H1 (cell line): ENCODE measurements at regions not wholly inside any gene's neighbourhood (a gene's known extent, or its start where the extent isn't known, plus 50 kb on each side); places are given as distances from the start of the nearest gene placed in this dataset.

Experiments used
- CTCF ChIA-PET: fragments of 300-600 bp; sonication (Branson Sonifier 250); formaldehyde crosslinking; loops from one replicate; lab custom pipeline; 2021; ENCODE audit not compliant: partially characterized antibody; lab: Charles Lee
- POLR2A ChIA-PET: fragments of 300-600 bp; sonication (Branson Sonifier 250); formaldehyde crosslinking; loops from one replicate; lab custom pipeline; 2021; ENCODE audit warnings: inconsistent platforms; ENCODE audit not compliant: partially characterized antibody; lab: Charles Lee
- DNase-seq, 2 experiments: peaks; one replicate each; pipeline versions ENCODE4 v3.0.0 to v3.0.0-alpha.2; 2010 to 2022; ENCODE audit warnings: low spot score in 2 of 2, low read depth in 1 of 2, mixed read lengths in 1 of 2
- FAIRE-seq: peaks from 2 replicates; lab custom pipeline; 2011; peaks lifted over from hg19 to GRCh38; lab: Jason Lieb, UNC
- H2AFZ ChIP-seq: 2 replicates; pipeline ENCODE4 v1.8.1; 2012; ENCODE audit warnings: low read length, inconsistent platforms
- H2AK5ac ChIP-seq: 2 replicates; pipeline ENCODE4 v1.6.1; 2013; ENCODE audit warnings: low read depth, low read length
- H2BK120ac ChIP-seq: replicated peaks from 2 replicates; pipeline ENCODE3; 2013; ENCODE audit warnings: low read depth, low read length, inconsistent platforms
- H2BK12ac ChIP-seq: 2 replicates; pipeline ENCODE4 v1.6.1; 2013; ENCODE audit warnings: low read depth, low read length
- H2BK15ac ChIP-seq: 2 replicates; pipeline ENCODE4 v1.6.1; 2013; ENCODE audit warnings: low read length
- H2BK20ac ChIP-seq: 2 replicates; pipeline ENCODE4 v1.6.1; 2013; ENCODE audit warnings: low read length
- H2BK5ac ChIP-seq: 2 replicates; pipeline ENCODE4 v1.6.1; 2013; ENCODE audit warnings: low read depth, low read length
- H3K14ac ChIP-seq: 2 replicates; pipeline ENCODE4 v1.6.1; 2013; ENCODE audit warnings: inconsistent platforms; ENCODE audit not compliant: insufficient read length
- H3K18ac ChIP-seq: 2 replicates; pipeline ENCODE4 v1.6.1; 2013; ENCODE audit warnings: low read length; ENCODE audit errors: extremely low read depth
- H3K23ac ChIP-seq: 2 replicates; pipeline ENCODE4 v1.6.1; 2013; ENCODE audit warnings: inconsistent platforms; ENCODE audit not compliant: insufficient read length
- H3K23me2 ChIP-seq: 2 replicates; pipeline ENCODE4 v1.6.1; 2013; ENCODE audit warnings: low read depth, low read length
- H3K27ac ChIP-seq: 2 replicates; pipeline ENCODE4 v1.6.1; 2011; ENCODE audit warnings: low read depth, low read length, inconsistent platforms
- H3K27me3 ChIP-seq, 4 experiments: replicated peaks in 1 of 4; 1 replicate in 1 of 4; 2 replicates in 3 of 4; pipeline versions ENCODE4 v1.6.1 to v1.8.1; 2011 to 2013; ENCODE audit warnings: low read length in 3 of 4, mild to moderate bottlenecking in 3 of 4, inconsistent platforms in 2 of 4, mixed read lengths in 2 of 4, moderate library complexity in 1 of 4; ENCODE audit not compliant: control insufficient read depth in 3 of 4, insufficient read depth in 3 of 4; ENCODE audit errors: extremely low read depth in 1 of 4
- H3K36me3 ChIP-seq, 4 experiments: 2 replicates each; pipeline versions ENCODE4 v1.6.1 to v1.8.1; 2011 to 2013; ENCODE audit warnings: mild to moderate bottlenecking in 4 of 4, low read length in 3 of 4, moderate library complexity in 2 of 4, control low read depth in 1 of 4, inconsistent platforms in 1 of 4; ENCODE audit not compliant: insufficient read depth in 4 of 4, control insufficient read depth in 2 of 4
- H3K4ac ChIP-seq: replicated peaks from 2 replicates; pipeline ENCODE3; 2013; ENCODE audit warnings: low read length, low read depth, mixed read lengths, inconsistent platforms; ENCODE audit not compliant: insufficient read length
- H3K4me1 ChIP-seq, 4 experiments: replicated peaks in 1 of 4; 1 replicate in 1 of 4; 2 replicates in 3 of 4; pipeline versions ENCODE4 v1.6.1 to v1.8.1; 2011 to 2013; ENCODE audit warnings: low read length in 3 of 4, inconsistent platforms in 2 of 4, mixed read lengths in 1 of 4; ENCODE audit not compliant: insufficient read depth in 4 of 4, control insufficient read depth in 3 of 4
- H3K4me2 ChIP-seq, 2 experiments: 2 replicates each; pipeline versions ENCODE4 v1.6.1 to v1.8.1; 2011 to 2013; ENCODE audit warnings: low read depth in 2 of 2, low read length in 2 of 2, control low read depth in 1 of 2, inconsistent platforms in 1 of 2, mild to moderate bottlenecking in 1 of 2; ENCODE audit not compliant: insufficient read depth in 1 of 2
- H3K4me3 ChIP-seq, 4 experiments: fragments of 200-600, 300-600 bp in 1 of 4; sonication (generic), shearing (Covaris generic), sonication (Bioruptor Twin) in 1 of 4; 2 replicates each; pipeline versions ENCODE4 v1.5.1 to v1.8.1; 2011 to 2016; ENCODE audit warnings: low read length in 4 of 4, low read depth in 3 of 4, control low read depth in 2 of 4, inconsistent platforms in 2 of 4, mild to moderate bottlenecking in 2 of 4, mixed read lengths in 1 of 4, moderate library complexity in 1 of 4; ENCODE audit not compliant: insufficient read depth in 2 of 4; ENCODE audit errors: extremely low read depth in 1 of 4
- H3K56ac ChIP-seq: replicated peaks from 2 replicates; pipeline ENCODE3; 2013; ENCODE audit warnings: low read depth, mild to moderate bottlenecking, mixed read lengths, low read length, inconsistent platforms; ENCODE audit not compliant: insufficient read length
- H3K79me1 ChIP-seq: 2 replicates; pipeline ENCODE4 v1.6.1; 2013; ENCODE audit warnings: low read depth, low read length, control low read depth
- H3K79me2 ChIP-seq, 2 experiments: 2 replicates each; pipeline versions ENCODE4 v1.6.1 to v1.8.1; 2012 to 2013; ENCODE audit warnings: low read length in 2 of 2, mild to moderate bottlenecking in 2 of 2, inconsistent platforms in 1 of 2; ENCODE audit not compliant: insufficient read depth in 2 of 2, control insufficient read depth in 1 of 2
- H3K9ac ChIP-seq, 4 experiments: replicated peaks in 1 of 4; 1 replicate in 1 of 4; 2 replicates in 3 of 4; pipeline versions ENCODE4 v1.6.1 to v1.8.1; 2011 to 2013; ENCODE audit warnings: low read depth in 3 of 4, low read length in 3 of 4, control low read depth in 2 of 4, mild to moderate bottlenecking in 2 of 4, moderate library complexity in 2 of 4, inconsistent platforms in 1 of 4; ENCODE audit errors: extremely low read depth in 1 of 4
- H3K9me3 ChIP-seq, 2 experiments: 2 replicates each; pipeline versions ENCODE4 v1.6.1 to v1.8.1; 2012 to 2013; ENCODE audit warnings: mild to moderate bottlenecking in 2 of 2, moderate library complexity in 2 of 2, control low read depth in 1 of 2, inconsistent platforms in 1 of 2, low read depth in 1 of 2, low read length in 1 of 2, mixed read lengths in 1 of 2; ENCODE audit not compliant: insufficient read depth in 2 of 2
- H4K20me1 ChIP-seq, 2 experiments: replicated peaks in 1 of 2; 2 replicates each; pipeline versions ENCODE3 to v1.8.1; 2011 to 2013; ENCODE audit warnings: inconsistent platforms in 2 of 2, low read length in 2 of 2, mild to moderate bottlenecking in 1 of 2; ENCODE audit not compliant: insufficient read depth in 2 of 2, control insufficient read depth in 1 of 2
- H4K5ac ChIP-seq: 2 replicates; pipeline ENCODE4 v1.6.1; 2013; ENCODE audit warnings: low read length, low read depth, mixed read lengths, inconsistent platforms; ENCODE audit not compliant: insufficient read length
- H4K8ac ChIP-seq: 2 replicates; pipeline ENCODE4 v1.8.0; 2013; ENCODE audit warnings: mild to moderate bottlenecking, moderate library complexity, low read length, inconsistent platforms; ENCODE audit not compliant: insufficient read depth; ENCODE audit errors: extremely low read depth
- H4K91ac ChIP-seq: replicated peaks from 2 replicates; pipeline ENCODE3; 2013; ENCODE audit warnings: low read length, mixed read lengths, inconsistent platforms; ENCODE audit not compliant: insufficient read length
- BCL11A ChIP-seq, 2 experiments: IDR thresholded peaks; one replicate each; pipeline ENCODE4 v1.6.1; 2011; ENCODE audit warnings: low read depth in 2 of 2, low read length in 2 of 2, mild to moderate bottlenecking in 2 of 2
- EZH2 ChIP-seq: fragments of 200-600 bp; sonication (generic); IDR thresholded peaks from 2 replicates; pipeline ENCODE4 v1.7.1; 2012; ENCODE audit warnings: low read depth, mild to moderate bottlenecking, moderate library complexity, low read length, inconsistent platforms; ENCODE audit not compliant: severe bottlenecking
- WGBS, 2 experiments: shearing (Covaris generic) in 1 of 2; methylation state at CpG; one replicate each; pipeline versions ENCODE4 v1.1.6 to v1.1.7; 2013 to 2015; ENCODE audit warnings: low lambda C conversion rate in 2 of 2, mixed read lengths in 2 of 2, inconsistent platforms in 1 of 2, low coverage in 1 of 2, missing lambda C conversion rate in 1 of 2; ENCODE audit not compliant: insufficient replicate concordance in 2 of 2, insufficient coverage in 1 of 2, insufficient read length in 1 of 2; ENCODE audit errors: extremely low coverage in 1 of 2, missing lambda C conversion rate in 1 of 2; 5-methylcytosine and 5-hydroxymethylcytosine counted together
- TF ChIP-seq, protein P1 (sequence below): IDR thresholded peaks from 2 replicates; pipeline ENCODE4 v1.6.1; 2012; ENCODE audit warnings: low read length, inconsistent platforms

DNA sequence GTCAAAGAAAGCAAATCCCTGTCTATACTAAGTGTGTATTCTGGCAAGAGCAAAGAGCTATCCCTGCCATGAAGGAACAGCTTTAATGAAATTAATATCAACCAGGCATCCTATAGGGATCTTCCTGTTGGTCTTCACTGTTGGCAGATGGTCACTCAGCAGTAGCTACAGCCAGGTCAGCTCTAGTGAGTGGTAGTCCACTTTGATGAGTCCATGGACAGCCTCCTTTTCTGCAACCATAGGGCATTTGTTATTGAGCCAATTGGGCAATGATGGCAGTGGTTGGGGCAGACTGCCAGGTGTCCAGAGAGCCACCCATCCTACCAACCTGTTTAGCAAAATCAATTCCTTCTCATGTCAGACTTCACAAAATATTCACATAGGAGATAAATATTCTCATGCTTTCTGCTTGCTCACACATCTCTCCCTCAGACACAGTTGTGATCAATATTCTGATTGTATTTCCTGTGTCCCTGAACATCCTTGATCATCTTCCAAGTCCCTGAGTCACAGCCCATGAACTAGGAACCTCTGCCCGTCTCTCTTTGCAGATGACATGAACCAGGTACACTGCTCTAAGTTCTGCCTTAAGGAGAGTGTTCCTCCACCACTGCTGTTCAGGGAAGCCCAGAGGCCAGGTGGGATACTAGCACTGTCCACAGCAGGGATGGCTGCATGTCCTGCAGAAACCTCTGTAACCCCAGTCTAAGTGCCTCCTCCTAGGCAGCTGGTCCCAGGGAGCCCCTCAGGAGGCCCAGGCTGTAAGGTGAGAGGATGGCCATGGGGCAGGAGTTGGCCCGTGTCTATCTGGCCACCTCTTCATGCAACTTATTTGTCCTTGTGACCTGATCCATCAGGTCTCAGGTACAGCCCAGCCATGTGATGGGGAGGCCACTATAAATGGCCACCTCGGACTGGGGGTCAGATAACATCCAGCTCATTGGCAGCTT, 74.2 kb upstream of the IGLL5 start:
- no peak for DNase-seq
- no peaks in the 10 kb centered on the region for H3K79me2 ChIP-seq
- no peak overlapping the region for H2BK15ac ChIP-seq
- H4K91ac ChIP-seq: no peak overlapping the region
- no peak overlapping the region for H3K23ac ChIP-seq
- no peaks in the 10 kb centered on the region for H4K20me1 ChIP-seq
- H3K27ac ChIP-seq: no peak overlapping the region
- ChIA-PET CTCF (interaction anchor here (0.8 kb wide), 1 partner anchor 18 kb away, joined by 3 read pairs; no protein-coding TSS in a partner anchor), POLR2A (no interaction called here)
- H3K4ac ChIP-seq: no peak overlapping the region
- no peak overlapping the region for H2BK5ac ChIP-seq
- no peak for FAIRE-seq
- H4K5ac ChIP-seq: no peak overlapping the region
- no peak overlapping the region for H3K56ac ChIP-seq
- H3K9me3 ChIP-seq: peaks cover 46 to 81% of the 10 kb centered on the region in 2 experiments; a peak in 3 of 4 replicates
- no peaks in the 10 kb centered on the region for H3K79me1 ChIP-seq
- WGBS, 2 experiments: 77% methylated on average over 3 of the region's 3 CpGs; no CpG with 5 or more reads in 1 of the 2 experiments
- no peak overlapping the region for H2AK5ac ChIP-seq
- no peaks in the 10 kb centered on the region for H3K23me2 ChIP-seq
- H3K4me3 ChIP-seq: no peak overlapping the region
- no peaks in the 10 kb centered on the region for H3K36me3 ChIP-seq
- no peak for TF ChIP-seq BCL11A (IDR thresholded peaks at IDR 0.05; ENCODE audit: low read depth in 2 of 2, low read length in 2 of 2)
- TF ChIP-seq EZH2: no peak
- TF ChIP-seq, protein P1, sequence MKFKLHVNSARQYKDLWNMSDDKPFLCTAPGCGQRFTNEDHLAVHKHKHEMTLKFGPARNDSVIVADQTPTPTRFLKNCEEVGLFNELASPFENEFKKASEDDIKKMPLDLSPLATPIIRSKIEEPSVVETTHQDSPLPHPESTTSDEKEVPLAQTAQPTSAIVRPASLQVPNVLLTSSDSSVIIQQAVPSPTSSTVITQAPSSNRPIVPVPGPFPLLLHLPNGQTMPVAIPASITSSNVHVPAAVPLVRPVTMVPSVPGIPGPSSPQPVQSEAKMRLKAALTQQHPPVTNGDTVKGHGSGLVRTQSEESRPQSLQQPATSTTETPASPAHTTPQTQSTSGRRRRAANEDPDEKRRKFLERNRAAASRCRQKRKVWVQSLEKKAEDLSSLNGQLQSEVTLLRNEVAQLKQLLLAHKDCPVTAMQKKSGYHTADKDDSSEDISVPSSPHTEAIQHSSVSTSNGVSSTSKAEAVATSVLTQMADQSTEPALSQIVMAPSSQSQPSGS: no peak
- no peak overlapping the region for H2BK12ac ChIP-seq
- H4K8ac ChIP-seq: no peak overlapping the region
- no peak overlapping the region for H3K18ac ChIP-seq
- H3K9ac ChIP-seq: no peak overlapping the region
- no peak overlapping the region for H3K14ac ChIP-seq
- no peak overlapping the region for H3K4me2 ChIP-seq
- no peak overlapping the region for H2BK120ac ChIP-seq
- no peak overlapping the region for H2BK20ac ChIP-seq
- H3K4me1 ChIP-seq: no peaks in the 10 kb centered on the region
- H2AFZ ChIP-seq: no peak overlapping the region
- H3K27me3 ChIP-seq: peaks cover 18 to 55% (median 24%) of the 10 kb centered on the region in 4 experiments; a peak in 5 of 7 replicates
